ENCODE measurements at regions not wholly inside any gene's neighbourhood (a gene's known extent, or its start where the extent isn't known, plus 50 kb on each side); places are given as distances from the start of the nearest gene placed in this dataset.

DNA sequence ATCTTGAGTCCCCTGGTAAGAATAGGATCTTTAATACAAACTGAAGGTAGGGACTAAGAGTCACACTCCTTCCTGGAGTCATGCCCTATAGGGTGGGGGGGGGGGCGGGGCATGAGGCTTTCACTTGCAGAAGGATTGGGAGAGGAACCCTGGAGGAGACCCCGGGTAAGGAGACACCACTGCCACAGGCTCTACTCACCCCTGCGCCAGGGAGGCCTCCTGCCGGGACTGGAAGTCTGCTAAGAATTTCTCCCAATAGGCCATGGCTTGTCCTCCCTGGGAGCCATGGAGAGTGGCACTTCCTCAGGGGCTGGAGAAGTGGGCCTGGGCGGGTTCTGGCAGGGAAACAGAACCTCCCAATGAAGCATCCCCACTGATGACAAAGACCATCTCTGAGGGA, 645.3 kb upstream of the RAB6C start:
- Histone ChIP-seq H3K36me3 (no peaks in the 10 kb centered on the region), H3K27ac (no peak overlapping the region), H3K4me2 (no peak overlapping the region), H3K27me3 (no peaks in the 10 kb centered on the region), H3K79me2 (ENCODE audit: low read depth) (no peaks in the 10 kb centered on the region), H3F3A (ENCODE audit: low read depth) (no peaks in the 10 kb centered on the region), H3K4me1 (no peaks in the 10 kb centered on the region), H3K4me3 (no peak overlapping the region), H3K9me3 (ENCODE audit: low read depth) (no peaks in the 10 kb centered on the region), H3K9ac (no peak overlapping the region), H2AFZ (replicated peaks) (no peak overlapping the region), H4K20me1 (ENCODE audit: low read depth) (no peaks in the 10 kb centered on the region)
- TF ChIP-seq EZH2phosphoT487 (IDR thresholded peaks at IDR 0.05): no peak
- TF ChIP-seq, protein P1, sequence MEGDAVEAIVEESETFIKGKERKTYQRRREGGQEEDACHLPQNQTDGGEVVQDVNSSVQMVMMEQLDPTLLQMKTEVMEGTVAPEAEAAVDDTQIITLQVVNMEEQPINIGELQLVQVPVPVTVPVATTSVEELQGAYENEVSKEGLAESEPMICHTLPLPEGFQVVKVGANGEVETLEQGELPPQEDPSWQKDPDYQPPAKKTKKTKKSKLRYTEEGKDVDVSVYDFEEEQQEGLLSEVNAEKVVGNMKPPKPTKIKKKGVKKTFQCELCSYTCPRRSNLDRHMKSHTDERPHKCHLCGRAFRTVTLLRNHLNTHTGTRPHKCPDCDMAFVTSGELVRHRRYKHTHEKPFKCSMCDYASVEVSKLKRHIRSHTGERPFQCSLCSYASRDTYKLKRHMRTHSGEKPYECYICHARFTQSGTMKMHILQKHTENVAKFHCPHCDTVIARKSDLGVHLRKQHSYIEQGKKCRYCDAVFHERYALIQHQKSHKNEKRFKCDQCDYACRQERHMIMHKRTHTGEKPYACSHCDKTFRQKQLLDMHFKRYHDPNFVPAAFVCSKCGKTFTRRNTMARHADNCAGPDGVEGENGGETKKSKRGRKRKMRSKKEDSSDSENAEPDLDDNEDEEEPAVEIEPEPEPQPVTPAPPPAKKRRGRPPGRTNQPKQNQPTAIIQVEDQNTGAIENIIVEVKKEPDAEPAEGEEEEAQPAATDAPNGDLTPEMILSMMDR (IDR thresholded peaks at IDR 0.05): no peak
- TF ChIP-seq EZH2 (IDR thresholded peaks at IDR 0.05): no peak
- peaks cover 8% of the 10 kb centered on the region for H3K9me3 Mint-ChIP-seq
- no peak overlapping the region for H3K27ac Mint-ChIP-seq
- H3K27me3 Mint-ChIP-seq (ENCODE audit: insufficient read depth, low read depth): no peaks in the 10 kb centered on the region
- no peak overlapping the region for H3K4me3 Mint-ChIP-seq
- DNase-seq (ENCODE audit: low spot score): no peak
- no peaks in the 10 kb centered on the region for H3K4me1 Mint-ChIP-seq
- no peaks in the 10 kb centered on the region for H3K36me3 Mint-ChIP-seq

DNA sequence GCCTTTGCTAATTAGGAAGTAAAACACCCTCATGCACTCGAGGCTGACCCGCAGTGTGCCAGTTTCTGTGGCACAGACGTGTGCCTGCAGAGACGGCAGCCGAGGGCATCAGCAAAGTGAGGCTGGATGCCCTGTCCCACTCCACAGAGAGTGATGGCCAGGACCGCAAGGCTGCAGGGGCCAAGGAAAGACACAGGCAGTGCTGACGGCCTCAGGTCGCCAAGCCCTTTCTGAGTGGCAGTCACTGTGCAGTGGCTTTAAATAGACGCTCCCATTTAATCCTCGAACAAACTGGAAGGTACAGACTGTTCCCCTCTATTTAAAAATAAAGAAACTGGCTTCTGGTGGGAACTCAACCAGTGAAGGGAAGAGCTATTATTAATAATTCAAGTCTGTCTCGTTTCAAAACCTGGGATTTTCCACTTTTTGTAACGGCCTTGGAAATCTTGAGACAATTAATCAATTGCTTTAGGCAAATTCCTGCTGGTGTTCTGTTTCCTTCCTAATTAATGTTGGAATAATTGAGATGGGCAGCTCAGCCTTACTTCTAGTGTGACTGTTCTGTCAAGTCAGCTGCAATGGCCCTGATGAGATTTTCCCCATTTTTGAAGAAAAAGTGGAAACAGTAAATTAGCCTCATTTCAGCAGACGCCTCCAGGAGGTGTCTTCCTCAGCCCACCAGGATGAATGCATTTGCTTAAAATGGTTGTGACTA, 644.6 kb upstream of the RAB6C start:
- no peaks in the 10 kb centered on the region for H3F3A ChIP-seq (ENCODE audit: low read depth)

DNA sequence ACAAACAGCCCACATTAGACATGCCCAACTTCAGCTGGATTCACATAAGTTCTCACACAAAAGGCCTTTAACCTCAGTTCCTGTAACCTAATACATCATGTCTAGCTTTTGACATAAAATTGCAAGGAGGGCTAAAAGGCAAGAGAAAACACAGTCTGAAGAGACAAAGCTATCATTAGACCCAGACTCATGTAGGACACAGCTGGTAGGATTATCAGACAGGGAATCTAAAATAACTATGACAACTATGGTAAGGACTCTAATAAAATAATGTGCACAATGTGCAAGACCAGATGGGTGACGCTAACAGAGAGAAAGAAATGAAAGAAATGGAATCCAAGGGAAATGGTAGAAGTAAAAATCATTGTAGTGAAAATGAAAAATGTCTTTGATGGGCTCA, 643.2 kb upstream of the RAB6C start:
- TF ChIP-seq EZH2 (IDR thresholded peaks at IDR 0.05) (no peak), EZH2phosphoT487 (IDR thresholded peaks at IDR 0.05) (no peak)
- TF ChIP-seq, protein P1 (IDR thresholded peaks at IDR 0.05): no peak
- Histone ChIP-seq H2AFZ (replicated peaks) (no peak overlapping the region), H3K36me3 (no peaks in the 10 kb centered on the region), H3K27me3 (no peaks in the 10 kb centered on the region), H3K9me3 (ENCODE audit: low read depth) (no peaks in the 10 kb centered on the region), H3K79me2 (ENCODE audit: low read depth) (no peaks in the 10 kb centered on the region), H3K4me1 (no peaks in the 10 kb centered on the region), H3K27ac (no peak overlapping the region), H3K4me3 (no peak overlapping the region), H3F3A (ENCODE audit: low read depth) (no peaks in the 10 kb centered on the region), H4K20me1 (ENCODE audit: low read depth) (no peaks in the 10 kb centered on the region), H3K4me2 (no peak overlapping the region), H3K9ac (no peak overlapping the region)
- Mint-ChIP-seq H3K4me1 (peaks cover 2% of the 10 kb centered on the region), H3K4me3 (no peak overlapping the region), H3K9me3 (peaks cover 11% of the 10 kb centered on the region), H3K27ac (no peak overlapping the region), H3K36me3 (no peaks in the 10 kb centered on the region), H3K27me3 (ENCODE audit: insufficient read depth, low read depth) (no peaks in the 10 kb centered on the region)
- no peak for DNase-seq (ENCODE audit: low spot score)

More for the DNA sequence above, 644.6 kb upstream of the RAB6C start:
- Histone ChIP-seq H3K27me3 (no peaks in the 10 kb centered on the region), H3K4me3 (no peak overlapping the region), H2AFZ (replicated peaks) (no peak overlapping the region), H3K4me1 (no peaks in the 10 kb centered on the region), H3K79me2 (ENCODE audit: low read depth) (no peaks in the 10 kb centered on the region), H3K36me3 (no peaks in the 10 kb centered on the region), H3K27ac (no peak overlapping the region), H3K9me3 (ENCODE audit: low read depth) (no peaks in the 10 kb centered on the region), H3K4me2 (no peak overlapping the region), H4K20me1 (ENCODE audit: low read depth) (no peaks in the 10 kb centered on the region), H3K9ac (no peak overlapping the region)
- no peaks in the 10 kb centered on the region for H3K27me3 Mint-ChIP-seq (ENCODE audit: insufficient read depth, low read depth)
- no peak overlapping the region for H3K27ac Mint-ChIP-seq
- DNase-seq (ENCODE audit: low spot score): no peak
- H3K36me3 Mint-ChIP-seq: no peaks in the 10 kb centered on the region
- TF ChIP-seq, protein P1 (IDR thresholded peaks at IDR 0.05): no peak
- TF ChIP-seq EZH2 (IDR thresholded peaks at IDR 0.05) (no peak), EZH2phosphoT487 (IDR thresholded peaks at IDR 0.05) (no peak)
- no peak overlapping the region for H3K4me3 Mint-ChIP-seq
- peaks cover 2% of the 10 kb centered on the region for H3K4me1 Mint-ChIP-seq
- peaks cover 7% of the 10 kb centered on the region for H3K9me3 Mint-ChIP-seq

Data from neural progenitor cell (in vitro differentiated cells).